OCI-LY1 (cell line): ENCODE measurements at regions not wholly inside any gene's neighbourhood (a gene's known extent, or its start where the extent isn't known, plus 50 kb on each side); places are given as distances from the start of the nearest gene placed in this dataset.

Experiments
- EZH2 ChIP-seq: fragments of 200-600 bp; sonication (generic), shearing (Covaris generic); IDR thresholded peaks from 2 replicates; pipeline ENCODE4 v1.8.0; 2017; ENCODE audit warnings: borderline replicate concordance, mixed run types, mild to moderate bottlenecking, antibody characterized with exemption, low read length, moderate library complexity, mixed read lengths
- TF ChIP-seq, protein P1 (sequence below): fragments of 200-600 bp; sonication (generic), shearing (Covaris generic); IDR thresholded peaks from 2 replicates; pipeline ENCODE4 v1.5.1; 2017; ENCODE audit warnings: mild to moderate bottlenecking, antibody characterized with exemption, low read length, moderate library complexity, mixed read lengths

DNA sequence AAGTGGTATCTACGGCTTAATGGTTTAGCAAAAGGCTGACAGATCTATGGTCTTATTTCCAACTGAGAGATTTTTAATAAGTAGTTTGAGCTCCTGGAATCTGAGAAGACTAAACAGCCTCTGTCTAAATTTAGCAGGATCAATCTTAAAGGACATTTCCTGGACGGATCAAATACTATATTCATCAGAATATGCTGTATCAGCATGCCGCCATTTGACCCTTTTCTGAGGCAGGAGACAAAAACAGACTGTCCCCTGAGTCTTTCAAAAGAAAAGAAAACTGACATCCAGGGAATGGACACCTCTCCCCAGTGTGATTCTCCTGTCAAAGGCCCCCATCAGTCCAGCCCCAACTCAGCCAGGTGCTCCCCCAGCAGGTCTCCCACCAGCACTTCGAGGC lies 443.7 kb downstream of the GXYLT1 start:
- no peak for TF ChIP-seq EZH2
- TF ChIP-seq, protein P1, sequence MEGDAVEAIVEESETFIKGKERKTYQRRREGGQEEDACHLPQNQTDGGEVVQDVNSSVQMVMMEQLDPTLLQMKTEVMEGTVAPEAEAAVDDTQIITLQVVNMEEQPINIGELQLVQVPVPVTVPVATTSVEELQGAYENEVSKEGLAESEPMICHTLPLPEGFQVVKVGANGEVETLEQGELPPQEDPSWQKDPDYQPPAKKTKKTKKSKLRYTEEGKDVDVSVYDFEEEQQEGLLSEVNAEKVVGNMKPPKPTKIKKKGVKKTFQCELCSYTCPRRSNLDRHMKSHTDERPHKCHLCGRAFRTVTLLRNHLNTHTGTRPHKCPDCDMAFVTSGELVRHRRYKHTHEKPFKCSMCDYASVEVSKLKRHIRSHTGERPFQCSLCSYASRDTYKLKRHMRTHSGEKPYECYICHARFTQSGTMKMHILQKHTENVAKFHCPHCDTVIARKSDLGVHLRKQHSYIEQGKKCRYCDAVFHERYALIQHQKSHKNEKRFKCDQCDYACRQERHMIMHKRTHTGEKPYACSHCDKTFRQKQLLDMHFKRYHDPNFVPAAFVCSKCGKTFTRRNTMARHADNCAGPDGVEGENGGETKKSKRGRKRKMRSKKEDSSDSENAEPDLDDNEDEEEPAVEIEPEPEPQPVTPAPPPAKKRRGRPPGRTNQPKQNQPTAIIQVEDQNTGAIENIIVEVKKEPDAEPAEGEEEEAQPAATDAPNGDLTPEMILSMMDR, result no peak
